Loucy (cell line): ENCODE measurements at regions not wholly inside any gene's neighbourhood (a gene's known extent, or its start where the extent isn't known, plus 50 kb on each side); places are given as distances from the start of the nearest gene placed in this dataset.

Experiments
- H2AFZ ChIP-seq: fragments of 200-600 bp; sonication (generic); 2 replicates; pipeline ENCODE4 v1.6.0; 2016; ENCODE audit warnings: antibody characterized with exemption, mild to moderate bottlenecking, low read length, moderate library complexity
- H3F3A ChIP-seq: fragments of 200-600 bp; 2 replicates; pipeline ENCODE4 v1.6.0; 2016; ENCODE audit warnings: antibody characterized with exemption, low read depth, mild to moderate bottlenecking
- H3K27me3 ChIP-seq: fragments of 200-600 bp; sonication (generic); 2 replicates; pipeline ENCODE4 v1.6.1; 2014; ENCODE audit warnings: low read length, mild to moderate bottlenecking; ENCODE audit not compliant: insufficient read depth, poor library complexity, severe bottlenecking
- H3K36me3 ChIP-seq: fragments of 200-600 bp; sonication (generic); 2 replicates; pipeline ENCODE4 v1.6.1; 2016; ENCODE audit warnings: low read length; ENCODE audit not compliant: insufficient read depth
- H3K4me1 ChIP-seq: fragments of 200-600 bp; sonication (generic); 2 replicates; pipeline ENCODE4 v1.5.1; 2014; ENCODE audit warnings: low read length, mild to moderate bottlenecking; ENCODE audit not compliant: insufficient read depth, poor library complexity, severe bottlenecking
- H3K4me2 ChIP-seq: fragments of 200-600 bp; sonication (generic); 2 replicates; pipeline ENCODE4 v1.6.0; 2014; ENCODE audit warnings: antibody characterized with exemption, low read length, low read depth, mild to moderate bottlenecking; ENCODE audit not compliant: poor library complexity, severe bottlenecking
- H3K4me3 ChIP-seq: fragments of 200-600 bp; sonication (generic); 2 replicates; pipeline ENCODE4 v1.5.1; 2014; ENCODE audit warnings: low read length, mild to moderate bottlenecking, mixed read lengths; ENCODE audit not compliant: poor library complexity, severe bottlenecking
- H3K79me2 ChIP-seq: fragments of 200-600 bp; sonication (generic); 2 replicates; pipeline ENCODE4 v1.6.1; 2014; ENCODE audit warnings: low read length; ENCODE audit not compliant: insufficient read depth
- H3K9ac ChIP-seq: fragments of 200-600 bp; sonication (generic); 2 replicates; pipeline ENCODE4 v1.6.0; 2014; ENCODE audit warnings: mild to moderate bottlenecking, low read depth, low read length, moderate library complexity; ENCODE audit not compliant: poor library complexity, severe bottlenecking
- H3K9me2 ChIP-seq: fragments of 200-600 bp; sonication (generic); replicated peaks from 2 replicates; pipeline ENCODE4 v1.6.1; 2016; ENCODE audit warnings: low read depth, low read length, mixed read lengths
- H3K9me3 ChIP-seq: fragments of 200-600 bp; sonication (generic); 2 replicates; pipeline ENCODE4 v1.6.1; 2014; ENCODE audit warnings: mild to moderate bottlenecking, antibody characterized with exemption, low read length, low read depth; ENCODE audit not compliant: insufficient read depth
- H4K20me1 ChIP-seq: fragments of 200-600 bp; sonication (generic); 2 replicates; pipeline ENCODE4 v1.6.0; 2014; ENCODE audit warnings: antibody characterized with exemption, low read length, mild to moderate bottlenecking; ENCODE audit not compliant: insufficient read depth, poor library complexity, severe bottlenecking
- EZH2phosphoT487 ChIP-seq: fragments of 200-600 bp; IDR thresholded peaks from 2 replicates; pipeline ENCODE4 v1.6.1; 2018; ENCODE audit warnings: antibody characterized with exemption, mild to moderate bottlenecking, moderate library complexity, borderline replicate concordance
- TF ChIP-seq, protein P1 (sequence below): fragments of 200-600 bp; sonication (generic); conservative IDR thresholded peaks from 2 replicates; pipeline ENCODE4 v1.5.1; 2014; ENCODE audit warnings: mild to moderate bottlenecking, antibody characterized with exemption, low read length

DNA sequence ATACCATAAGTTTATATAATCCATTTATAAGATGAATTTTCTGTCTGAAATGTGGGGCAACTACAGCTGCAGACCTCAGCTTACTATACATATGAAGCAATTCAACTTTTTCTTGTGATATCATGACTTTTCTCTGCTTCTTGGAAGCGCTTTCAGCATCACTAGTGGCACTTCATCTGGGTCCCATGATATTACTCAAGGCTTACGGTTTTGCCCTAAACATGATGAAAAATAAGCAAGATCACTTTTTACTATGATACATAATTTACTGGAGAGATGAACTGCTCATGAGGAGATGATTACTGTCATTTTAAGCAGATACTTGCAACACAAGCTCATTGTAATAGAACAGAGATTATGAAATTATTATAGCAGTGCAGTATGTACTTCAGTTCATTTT lies 258.0 kb upstream of the ZSWIM2 start:
- Histone ChIP-seq H3K79me2 (no peaks in the 10 kb centered on the region), H3K4me3 (no peak overlapping the region), H3K4me1 (no peaks in the 10 kb centered on the region), H3K9me2 (no peaks in the 10 kb centered on the region), H3F3A (no peaks in the 10 kb centered on the region), H3K27me3 (no peaks in the 10 kb centered on the region), H4K20me1 (no peaks in the 10 kb centered on the region), H3K9me3 (no peaks in the 10 kb centered on the region), H3K9ac (no peak overlapping the region), H3K36me3 (no peaks in the 10 kb centered on the region), H3K4me2 (no peak overlapping the region), H2AFZ (no peak overlapping the region)
- TF ChIP-seq EZH2phosphoT487, result no peak
- TF ChIP-seq, protein P1, sequence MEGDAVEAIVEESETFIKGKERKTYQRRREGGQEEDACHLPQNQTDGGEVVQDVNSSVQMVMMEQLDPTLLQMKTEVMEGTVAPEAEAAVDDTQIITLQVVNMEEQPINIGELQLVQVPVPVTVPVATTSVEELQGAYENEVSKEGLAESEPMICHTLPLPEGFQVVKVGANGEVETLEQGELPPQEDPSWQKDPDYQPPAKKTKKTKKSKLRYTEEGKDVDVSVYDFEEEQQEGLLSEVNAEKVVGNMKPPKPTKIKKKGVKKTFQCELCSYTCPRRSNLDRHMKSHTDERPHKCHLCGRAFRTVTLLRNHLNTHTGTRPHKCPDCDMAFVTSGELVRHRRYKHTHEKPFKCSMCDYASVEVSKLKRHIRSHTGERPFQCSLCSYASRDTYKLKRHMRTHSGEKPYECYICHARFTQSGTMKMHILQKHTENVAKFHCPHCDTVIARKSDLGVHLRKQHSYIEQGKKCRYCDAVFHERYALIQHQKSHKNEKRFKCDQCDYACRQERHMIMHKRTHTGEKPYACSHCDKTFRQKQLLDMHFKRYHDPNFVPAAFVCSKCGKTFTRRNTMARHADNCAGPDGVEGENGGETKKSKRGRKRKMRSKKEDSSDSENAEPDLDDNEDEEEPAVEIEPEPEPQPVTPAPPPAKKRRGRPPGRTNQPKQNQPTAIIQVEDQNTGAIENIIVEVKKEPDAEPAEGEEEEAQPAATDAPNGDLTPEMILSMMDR, result no peak

DNA sequence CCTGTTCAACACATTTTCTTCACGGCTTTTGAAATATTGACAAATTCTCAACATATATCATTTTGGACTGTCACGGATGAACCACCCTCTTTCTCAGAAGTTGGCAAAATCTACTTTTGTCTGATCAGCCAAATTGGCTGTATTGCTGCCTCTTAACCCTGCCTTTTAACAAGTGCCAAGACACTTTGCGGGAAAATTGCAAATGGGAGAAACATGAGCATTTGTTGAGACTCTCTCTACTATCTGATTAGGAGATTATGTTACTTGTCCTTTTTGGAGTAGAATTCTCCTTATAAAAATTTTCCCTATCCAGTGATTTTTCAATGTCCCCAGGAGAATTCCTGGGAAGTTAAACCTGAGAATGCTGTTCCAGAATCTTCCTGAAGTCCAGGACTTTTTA lies 256.2 kb upstream of the ZSWIM2 start:
- Histone ChIP-seq H3K4me2 (no peak overlapping the region), H3K4me3 (no peak overlapping the region), H3K36me3 (no peaks in the 10 kb centered on the region), H3K79me2 (no peaks in the 10 kb centered on the region), H3F3A (no peaks in the 10 kb centered on the region), H3K9me2 (no peaks in the 10 kb centered on the region), H3K9me3 (no peaks in the 10 kb centered on the region), H2AFZ (no peak overlapping the region), H3K4me1 (no peaks in the 10 kb centered on the region), H3K27me3 (no peaks in the 10 kb centered on the region), H4K20me1 (no peaks in the 10 kb centered on the region), H3K9ac (no peak overlapping the region)
- TF ChIP-seq, protein P1, result no peak
- no peak for TF ChIP-seq EZH2phosphoT487

DNA sequence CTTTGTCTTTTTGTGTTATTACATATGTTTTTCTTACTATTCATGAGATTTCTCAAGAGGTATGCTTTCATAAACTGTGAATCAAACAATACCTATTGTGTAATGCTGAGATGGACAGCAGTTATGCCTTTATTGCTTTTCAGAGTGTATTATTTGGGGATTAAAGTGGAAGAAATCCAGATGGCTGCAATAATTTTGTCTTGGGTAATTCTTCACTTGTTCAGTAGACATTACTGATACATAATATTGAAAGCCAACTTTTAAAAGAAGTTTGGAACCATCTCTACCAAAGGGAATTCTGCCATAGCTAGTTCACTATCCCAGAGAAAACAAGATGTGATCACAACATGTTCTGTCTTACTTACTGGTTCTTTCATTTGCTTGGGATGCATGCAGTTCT lies 253.4 kb upstream of the ZSWIM2 start:
- H3K36me3 ChIP-seq, result no peaks in the 10 kb centered on the region
- no peak overlapping the region for H3K4me3 ChIP-seq
- no peaks in the 10 kb centered on the region for H4K20me1 ChIP-seq
- H3F3A ChIP-seq, result no peaks in the 10 kb centered on the region
- H2AFZ ChIP-seq, result no peak overlapping the region
- H3K9me3 ChIP-seq, result no peaks in the 10 kb centered on the region
- no peaks in the 10 kb centered on the region for H3K27me3 ChIP-seq
- TF ChIP-seq EZH2phosphoT487, result no peak
- TF ChIP-seq, protein P1, result no peak
- no peaks in the 10 kb centered on the region for H3K4me1 ChIP-seq
- no peak overlapping the region for H3K4me2 ChIP-seq
- H3K9ac ChIP-seq, result no peak overlapping the region
- H3K79me2 ChIP-seq, result no peaks in the 10 kb centered on the region
- H3K9me2 ChIP-seq, result no peaks in the 10 kb centered on the region
